Tibial artery (tissue), 4 donors: ENCODE measurements at regions not wholly inside any gene's neighbourhood (a gene's known extent, or its start where the extent isn't known, plus 50 kb on each side); places are given as distances from the start of the nearest gene placed in this dataset.

ENCODE experiments used
- DNase-seq, 2 donors: peaks; one replicate each; pipeline ENCODE4 v3.0.0-alpha.2; 2019
- H3K27ac ChIP-seq, 2 donors: fragments of 200-600 bp; sonication (generic) in 1 of 2; 1 replicate in 1 of 2; 2 replicates in 1 of 2; pipeline ENCODE4 v1.5.1; 2018 to 2019; ENCODE audit warnings: mild to moderate bottlenecking in 1 of 2
- H3K27me3 ChIP-seq, 2 donors: fragments of 200-600 bp; sonication (generic) in 1 of 2; one replicate each; pipeline versions ENCODE4 v1.5.1 to v1.6.0; 2016 to 2019
- H3K36me3 ChIP-seq, 3 donors: fragments of 200-600 bp; sonication (generic) in 2 of 3; one replicate each; pipeline ENCODE4 v1.5.1; 2016 to 2019; ENCODE audit warnings: mild to moderate bottlenecking in 2 of 3
- H3K4me1 ChIP-seq, 4 donors: fragments of 200-600 bp; sonication (generic) in 2 of 4; 1 replicate in 3 of 4; 2 replicates in 1 of 4; pipeline ENCODE4 v1.5.1; 2016 to 2019
- H3K4me3 ChIP-seq, 2 donors: fragments of 200-600 bp; sonication (generic) in 1 of 2; 1 replicate in 1 of 2; 2 replicates in 1 of 2; pipeline ENCODE4 v1.5.1; 2018 to 2019; ENCODE audit warnings: mild to moderate bottlenecking in 2 of 2
- H3K9me3 ChIP-seq, 3 donors: fragments of 200-600 bp; sonication (generic) in 1 of 3; one replicate each; pipeline ENCODE4 v1.5.1; 2016 to 2019
- intact Hi-C: fragments of 100-400 bp; cut with DNase I; formaldehyde crosslinking; loops from one replicate; pipeline ENCODE4 v1.15.0; 2023; ENCODE audit warnings: low total_unique reads
- TF ChIP-seq, protein P1 (sequence below), 2 experiments: fragments of 200-600 bp in 1 of 2; fragments of 450-650 bp in 1 of 2; IDR thresholded peaks; one replicate each; pipeline ENCODE4 v1.5.1; 2017 to 2019; ENCODE audit warnings: antibody characterized with exemption in 2 of 2, mild to moderate bottlenecking in 1 of 2, moderate library complexity in 1 of 2

DNA sequence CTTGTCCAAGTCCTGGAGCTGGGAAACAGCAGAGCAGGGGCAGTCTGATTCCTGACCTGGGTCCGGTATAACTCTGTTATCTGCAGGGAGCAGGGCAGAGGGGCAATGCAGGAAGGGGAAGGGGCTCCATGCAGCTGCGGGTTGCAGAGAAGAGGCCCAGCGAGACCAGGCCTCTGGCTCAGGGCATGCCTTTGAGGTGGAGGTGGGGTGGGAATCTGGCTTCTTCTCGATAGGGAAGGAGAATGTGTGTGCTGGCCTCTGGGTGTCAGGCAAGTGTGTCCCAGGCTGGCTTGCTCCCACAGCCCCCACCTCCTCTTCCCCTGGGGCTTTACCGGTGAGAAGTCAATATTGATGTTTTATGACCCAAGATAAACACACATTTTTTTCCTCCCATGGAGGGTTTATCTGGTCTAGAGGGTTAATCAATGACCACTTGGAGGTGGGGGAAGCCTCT lies 187.1 kb upstream of the HAAO start:
- TF ChIP-seq, protein P1, sequence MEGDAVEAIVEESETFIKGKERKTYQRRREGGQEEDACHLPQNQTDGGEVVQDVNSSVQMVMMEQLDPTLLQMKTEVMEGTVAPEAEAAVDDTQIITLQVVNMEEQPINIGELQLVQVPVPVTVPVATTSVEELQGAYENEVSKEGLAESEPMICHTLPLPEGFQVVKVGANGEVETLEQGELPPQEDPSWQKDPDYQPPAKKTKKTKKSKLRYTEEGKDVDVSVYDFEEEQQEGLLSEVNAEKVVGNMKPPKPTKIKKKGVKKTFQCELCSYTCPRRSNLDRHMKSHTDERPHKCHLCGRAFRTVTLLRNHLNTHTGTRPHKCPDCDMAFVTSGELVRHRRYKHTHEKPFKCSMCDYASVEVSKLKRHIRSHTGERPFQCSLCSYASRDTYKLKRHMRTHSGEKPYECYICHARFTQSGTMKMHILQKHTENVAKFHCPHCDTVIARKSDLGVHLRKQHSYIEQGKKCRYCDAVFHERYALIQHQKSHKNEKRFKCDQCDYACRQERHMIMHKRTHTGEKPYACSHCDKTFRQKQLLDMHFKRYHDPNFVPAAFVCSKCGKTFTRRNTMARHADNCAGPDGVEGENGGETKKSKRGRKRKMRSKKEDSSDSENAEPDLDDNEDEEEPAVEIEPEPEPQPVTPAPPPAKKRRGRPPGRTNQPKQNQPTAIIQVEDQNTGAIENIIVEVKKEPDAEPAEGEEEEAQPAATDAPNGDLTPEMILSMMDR (IDR thresholded peaks at IDR 0.05) = no peak
- Histone ChIP-seq H3K36me3 (no peaks in the 10 kb centered on the region), H3K4me3 (no peak overlapping the region), H3K9me3 (no peaks in the 10 kb centered on the region), H3K27me3 (no peaks in the 10 kb centered on the region), H3K4me1 (peaks cover 0 to 14% (median 11%) of the 10 kb centered on the region in 4 donors), H3K27ac (no peak overlapping the region)
- no peak for DNase-seq
- intact Hi-C loops = loop anchor here (10.0 kb wide), 1 partner anchor 45 kb away; no protein-coding TSS in a partner anchor

DNA sequence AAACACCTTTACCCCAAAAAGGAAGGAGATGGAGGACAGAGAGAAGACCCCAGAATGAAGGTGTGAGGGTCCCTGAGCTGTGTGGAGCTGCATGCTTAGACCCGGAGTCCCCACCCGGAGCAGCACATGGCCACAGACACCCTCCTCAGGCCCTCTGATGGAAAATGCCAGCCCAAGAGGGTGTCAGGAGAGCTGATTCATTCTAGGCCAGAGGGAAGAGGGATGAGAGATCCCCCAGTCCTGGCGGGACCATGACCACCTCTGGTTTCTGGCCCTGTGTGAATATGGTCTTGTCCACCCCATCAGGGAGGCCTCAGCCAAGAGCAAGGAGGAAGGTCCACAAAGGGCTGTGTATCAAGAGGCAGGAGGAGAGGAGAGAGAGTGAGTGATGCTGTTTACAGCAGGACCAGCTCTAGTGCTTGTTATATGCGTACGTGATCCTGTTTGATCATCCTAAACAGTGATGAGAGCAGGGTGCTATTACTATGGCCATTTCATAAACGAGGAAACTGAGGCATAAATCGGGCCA lies 186.6 kb upstream of the HAAO start:
- H3K36me3 ChIP-seq = no peaks in the 10 kb centered on the region
- DNase-seq = no peak
- no peak overlapping the region for H3K4me3 ChIP-seq
- TF ChIP-seq, protein P1 (IDR thresholded peaks at IDR 0.05) = no peak
- H3K4me1 ChIP-seq = peaks cover 0 to 17% (median 14%) of the 10 kb centered on the region in 4 donors
- intact Hi-C loops = loop anchor here (10.0 kb wide), 1 partner anchor 46 kb away; no protein-coding TSS in a partner anchor
- no peak overlapping the region for H3K27ac ChIP-seq
- no peaks in the 10 kb centered on the region for H3K9me3 ChIP-seq
- H3K27me3 ChIP-seq = no peaks in the 10 kb centered on the region

DNA sequence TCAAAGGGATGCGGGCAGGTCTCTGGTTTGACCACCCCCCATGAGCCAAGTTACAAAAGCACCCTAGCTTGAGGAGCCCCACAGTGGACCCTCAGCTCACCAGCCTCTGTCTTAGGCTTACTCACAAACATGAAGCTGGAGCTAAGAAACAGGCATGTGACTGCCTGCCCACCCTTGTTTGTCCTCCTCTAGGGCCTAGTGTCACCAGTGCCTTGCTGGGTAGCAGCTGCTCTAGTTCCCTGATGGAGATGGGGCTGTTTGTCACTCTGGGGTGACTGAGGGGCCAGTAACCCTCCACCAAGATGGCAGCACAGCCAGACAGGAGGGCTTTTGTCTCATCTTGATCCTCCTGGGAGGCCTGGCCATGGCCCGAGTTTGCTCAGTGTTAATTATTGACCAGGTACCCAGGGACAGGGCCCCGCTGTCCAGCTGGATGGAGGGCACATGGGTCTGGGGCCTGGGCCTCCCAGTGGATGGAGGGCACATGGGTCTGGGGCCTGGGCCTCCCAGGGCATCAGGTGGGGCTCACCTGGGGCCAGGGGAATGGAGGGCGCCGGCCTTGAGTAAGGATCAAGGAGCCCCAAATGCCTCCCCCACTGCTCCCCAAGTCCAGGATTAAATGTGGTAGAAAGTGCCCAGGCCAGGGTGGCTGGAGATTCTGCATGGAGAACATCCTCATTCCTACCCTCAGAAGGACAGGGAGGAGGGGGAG lies 185.9 kb upstream of the HAAO start:
- Histone ChIP-seq H3K9me3 (no peaks in the 10 kb centered on the region), H3K36me3 (no peaks in the 10 kb centered on the region), H3K27ac (no peak overlapping the region), H3K4me1 (peaks cover 0 to 17% (median 14%) of the 10 kb centered on the region in 4 donors), H3K4me3 (no peak overlapping the region), H3K27me3 (no peaks in the 10 kb centered on the region)
- DNase-seq = peak in 1 of 2 donors; percentile 64
- intact Hi-C loops = loop anchor here (10.0 kb wide), 1 partner anchor 46 kb away; no protein-coding TSS in a partner anchor
- TF ChIP-seq, protein P1 (IDR thresholded peaks at IDR 0.05) = no peak

DNA sequence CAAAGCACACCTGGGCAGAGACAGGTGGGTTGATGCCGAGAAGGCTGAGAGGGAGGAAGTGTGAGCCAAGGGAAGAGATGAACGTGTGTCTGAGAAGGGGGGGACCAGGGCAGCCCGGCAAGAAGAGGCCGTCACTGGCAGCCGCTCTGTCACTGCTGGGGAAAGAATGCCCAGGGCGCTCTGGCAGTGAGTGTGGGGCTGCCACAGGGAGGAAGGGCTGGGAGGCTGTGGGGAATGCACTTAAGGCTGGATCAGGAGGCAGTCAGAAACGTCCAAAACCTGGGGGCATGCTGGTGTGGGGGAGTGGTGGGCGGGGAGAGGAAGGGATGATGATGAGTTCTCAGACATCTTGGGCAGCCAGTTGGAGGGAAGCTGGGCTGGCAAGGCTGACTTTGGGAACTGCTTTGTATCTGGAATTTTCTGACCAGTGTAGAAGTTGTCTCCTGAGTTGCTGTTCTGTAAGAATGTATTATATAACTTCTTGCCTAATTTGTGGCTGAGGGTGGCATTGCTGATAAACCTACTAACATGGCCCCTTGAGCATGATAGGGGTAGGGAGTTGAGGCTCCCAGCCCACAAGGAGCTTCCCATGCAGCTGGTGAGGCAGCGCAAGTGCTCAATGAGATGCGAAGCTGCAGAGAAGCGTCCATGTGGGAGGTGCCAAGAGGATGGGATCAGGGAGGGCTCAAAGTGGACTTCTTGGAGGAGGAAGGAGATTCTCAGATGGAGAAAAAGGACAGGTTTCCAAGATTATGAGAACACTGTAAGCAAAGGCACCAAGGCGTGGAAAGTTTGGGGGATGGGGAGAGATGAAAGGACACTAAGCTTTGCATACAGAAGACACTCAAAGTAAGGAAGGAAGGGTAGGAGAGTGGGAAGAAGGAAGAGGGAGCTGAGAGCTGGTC lies 185.1 kb upstream of the HAAO start:
- TF ChIP-seq, protein P1 (IDR thresholded peaks at IDR 0.05) = no peak
- intact Hi-C loops = loop anchor here (10.0 kb wide), 1 partner anchor 47 kb away; no protein-coding TSS in a partner anchor
- H3K27ac ChIP-seq = no peak overlapping the region
- DNase-seq = peak in 1 of 2 donors; percentile 60
- peaks cover 0 to 17% (median 14%) of the 10 kb centered on the region in 4 donors for H3K4me1 ChIP-seq
- H3K4me3 ChIP-seq = no peak overlapping the region
- H3K9me3 ChIP-seq = no peaks in the 10 kb centered on the region
- H3K27me3 ChIP-seq = no peaks in the 10 kb centered on the region
- H3K36me3 ChIP-seq = no peaks in the 10 kb centered on the region

- Histone ChIP-seq H3K36me3 (no peaks in the 10 kb centered on the region), H3K27me3 (no peaks in the 10 kb centered on the region), H3K4me3 (no peak overlapping the region), H3K9me3 (no peaks in the 10 kb centered on the region), H3K4me1 (peaks cover 0 to 17% (median 14%) of the 10 kb centered on the region in 4 donors), H3K27ac (no peak overlapping the region)
- TF ChIP-seq, protein P1 (IDR thresholded peaks at IDR 0.05) = no peak
- peak in 1 of 2 donors; percentile 58 for DNase-seq
- intact Hi-C loops = loop anchor here (10.0 kb wide), 1 partner anchor 48 kb away; no protein-coding TSS in a partner anchor
These were observed 184.0 kb upstream of the HAAO start for GRCh38 chr2:42976351-42976750.
